ENCODE measurements at regions not wholly inside any gene's neighbourhood (a gene's known extent, or its start where the extent isn't known, plus 50 kb on each side); places are given as distances from the start of the nearest gene placed in this dataset.
"Not testable (repeated sequence)": the region's sequence is repeated elsewhere in the genome, so short reads cannot be mapped to it uniquely, and the experiment has no call there.

- DNase-seq, result no peak
Measured at GRCh38 chr18:34942276-34942675, 98.9 kb upstream of the MAPRE2 start.

- DNase-seq, result no peak
Measured at GRCh38 chr18:34942975-34943374, 98.2 kb upstream of the MAPRE2 start.

- no peak for DNase-seq
Measured at GRCh38 chr18:34943587-34943986, 97.6 kb upstream of the MAPRE2 start.

GRCh38 chr18:34947711-34948125 is 93.5 kb upstream of the MAPRE2 start:
- DNase-seq, result no peak

GRCh38 chr18:34951625-34952379 is 89.4 kb upstream of the MAPRE2 start:
- DNase-seq, result no peak

GRCh38 chr18:34953212-34953611 is 88.0 kb upstream of the MAPRE2 start:
- no peak for DNase-seq

GRCh38 chr18:34955494-34955893 is 85.7 kb upstream of the MAPRE2 start:
- not testable (repeated sequence) for DNase-seq

GRCh38 chr18:34956663-34957062 is 84.5 kb upstream of the MAPRE2 start:
- DNase-seq, result no peak

GRCh38 chr18:34957119-34957863 is 83.9 kb upstream of the MAPRE2 start:
- DNase-seq, result no peak

- no peak for DNase-seq
Measured at GRCh38 chr18:34957864-34958259, 83.4 kb upstream of the MAPRE2 start.

- DNase-seq, result no peak
Measured at GRCh38 chr18:34959211-34959829, 81.9 kb upstream of the MAPRE2 start.

- DNase-seq, result no peak
Measured at GRCh38 chr18:34959989-34960388, 81.2 kb upstream of the MAPRE2 start.

- no peak for DNase-seq
Measured at GRCh38 chr18:34965108-34965507, 76.1 kb upstream of the MAPRE2 start.

GRCh38 chr18:34965566-34965965 is 75.6 kb upstream of the MAPRE2 start:
- DNase-seq, result no peak

GRCh38 chr18:34970106-34970505 is 71.1 kb upstream of the MAPRE2 start:
- no peak for DNase-seq

- no peak for DNase-seq
Measured at GRCh38 chr18:34971313-34971712, 69.9 kb upstream of the MAPRE2 start.

GRCh38 chr18:34972765-34973414 is 68.3 kb upstream of the MAPRE2 start:
- DNase-seq, result no peak

GRCh38 chr18:34976123-34976522 is 65.1 kb upstream of the MAPRE2 start:
- DNase-seq, result no peak

- no peak for DNase-seq
Measured at GRCh38 chr18:34976534-34976898, 64.7 kb upstream of the MAPRE2 start.

- peak; percentile 66 to 71 for DNase-seq
Measured at GRCh38 chr18:34976899-34977837, 64.0 kb upstream of the MAPRE2 start.

GRCh38 chr18:34977838-34978532 is 63.2 kb upstream of the MAPRE2 start:
- DNase-seq, result peak; percentile 68 to 77

- DNase-seq, result no peak
Measured at GRCh38 chr18:34978533-34978893, 62.7 kb upstream of the MAPRE2 start.
